K562 (cell line): ENCODE measurements at regions not wholly inside any gene's neighbourhood (a gene's known extent, or its start where the extent isn't known, plus 50 kb on each side); places are given as distances from the start of the nearest gene placed in this dataset.

Experiments
- ATAC-seq: fragments of 200-7000 bp; cut with Tn5 transposase; 3 replicates; pipeline ENCODE4 v1.9.1; 2020; ENCODE audit warnings: moderate library complexity
- BruUV-seq: library from RNA; stranded (reverse); fragments of 400-500 nt; replicated peaks from 2 replicates; lab custom pipeline; 2021; lab: Mats Ljungman, UMichigan
- CTCF ChIA-PET: fragments of 300-600 bp; formaldehyde crosslinking; extraction: SDS; loops from one replicate; lab custom pipeline; 2021; ENCODE audit warnings: low intra/inter-chr PET ratio; lab: Yijun Ruan, JAX
- POLR2A ChIA-PET: fragments of 300-600, 350-650 bp; sonication (Branson Sonifier 250); formaldehyde crosslinking; extraction: SDS; loops from one replicate; lab custom pipeline; 2021; ENCODE audit warnings: antibody characterized with exemption, inconsistent platforms; lab: Yijun Ruan, JAX
- DNase-seq, 4 experiments: peaks; one replicate each; pipeline versions ENCODE4 v3.0.0 to v3.0.0-alpha.2; 2011 to 2018; ENCODE audit warnings: low spot score in 3 of 4, mixed read lengths in 3 of 4; ENCODE audit errors: extremely low read depth in 1 of 4
- FAIRE-seq: peaks from 2 replicates; lab custom pipeline; 2011; peaks lifted over from hg19 to GRCh38; lab: Jason Lieb, UNC
- H2AFZ ChIP-seq: 2 replicates; pipeline ENCODE4 v1.6.0; 2011; ENCODE audit warnings: low read depth, low read length, control low read depth, inconsistent platforms
- H3K27ac ChIP-seq: fragments of 200-600 bp; 3 replicates; pipeline ENCODE4 v1.8.0; 2011; ENCODE audit warnings: low read depth, mild to moderate bottlenecking, control low read depth, inconsistent platforms, low read length, moderate library complexity, mixed read lengths; ENCODE audit errors: extremely low read depth
- H3K27me3 ChIP-seq, 2 experiments: fragments of 300-600 bp in 1 of 2; 2 replicates in 1 of 2; 3 replicates in 1 of 2; pipeline versions ENCODE4 v1.6.0 to v1.8.0; 2011; ENCODE audit warnings: inconsistent platforms in 2 of 2, low read length in 2 of 2, mild to moderate bottlenecking in 1 of 2, mixed read lengths in 1 of 2, moderate library complexity in 1 of 2; ENCODE audit not compliant: control insufficient read depth in 2 of 2, insufficient read depth in 2 of 2
- H3K36me3 ChIP-seq: fragments of 300-600 bp; 3 replicates; pipeline ENCODE4 v1.8.0; 2011; ENCODE audit warnings: mild to moderate bottlenecking, low read length, inconsistent platforms; ENCODE audit not compliant: control insufficient read depth, insufficient read depth
- H3K4me1 ChIP-seq, 2 experiments: fragments of 200-600 bp in 1 of 2; replicated peaks in 1 of 2; 2 replicates in 1 of 2; 3 replicates in 1 of 2; pipeline versions ENCODE4 v1.5.1 to v1.8.0; 2011; ENCODE audit warnings: inconsistent platforms in 2 of 2, low read length in 2 of 2, mild to moderate bottlenecking in 1 of 2, mixed read lengths in 1 of 2, moderate library complexity in 1 of 2; ENCODE audit not compliant: control insufficient read depth in 2 of 2, insufficient read depth in 2 of 2
- H3K4me2 ChIP-seq: 2 replicates; pipeline ENCODE4 v1.6.1; 2011; ENCODE audit warnings: low read length, control low read depth, inconsistent platforms, mixed read lengths; ENCODE audit not compliant: insufficient read depth
- H3K4me3 ChIP-seq: fragments of 200-600 bp; sonication (generic), shearing (Covaris generic); 2 replicates; pipeline ENCODE4 v1.5.1; 2016; ENCODE audit warnings: control low read depth, inconsistent platforms
- H3K79me2 ChIP-seq: fragments of 200-600 bp; 3 replicates; pipeline ENCODE4 v1.8.0; 2011; ENCODE audit warnings: low read length, inconsistent platforms; ENCODE audit not compliant: control insufficient read depth, insufficient read depth
- H3K9ac ChIP-seq, 2 experiments: 2 replicates each; pipeline versions ENCODE4 v1.6.0 to v1.6.1; 2011; ENCODE audit warnings: low read depth in 2 of 2, low read length in 2 of 2, control low read depth in 1 of 2, inconsistent platforms in 1 of 2, mild to moderate bottlenecking in 1 of 2, mixed read lengths in 1 of 2; ENCODE audit not compliant: insufficient read depth in 1 of 2
- H3K9me1 ChIP-seq: one replicate; pipeline ENCODE4 v1.6.0; 2011; ENCODE audit warnings: inconsistent platforms, mild to moderate bottlenecking, low read length, moderate library complexity; ENCODE audit not compliant: control insufficient read depth, insufficient read depth
- H3K9me3 ChIP-seq: replicated peaks from 2 replicates; pipeline ENCODE4 v1.5.1; 2011; ENCODE audit warnings: low read depth, low read length, inconsistent platforms; ENCODE audit not compliant: control insufficient read depth, insufficient read depth
- H4K20me1 ChIP-seq: replicated peaks from 2 replicates; pipeline ENCODE4 v1.6.1; 2011; ENCODE audit warnings: low read length, inconsistent platforms, mixed read lengths; ENCODE audit not compliant: control insufficient read depth, insufficient read depth
- CEBPG ChIP-seq, 3 experiments: fragments of 200-800 bp in 1 of 3; sonication (Bioruptor generic) in 1 of 3; sonication (generic) in 1 of 3; formaldehyde crosslinking in 1 of 3; IDR thresholded peaks in 2 of 3; conservative IDR thresholded peaks in 1 of 3; 2 replicates each; pipeline versions ENCODE4 v1.6.1 to v1.8.0; 2016 to 2022; ENCODE audit warnings: missing compliant biosample characterization in 2 of 3, missing genetic modification characterization in 2 of 3, mild to moderate bottlenecking in 1 of 3, missing genetic modification reagents in 1 of 3
- GTF2E2 ChIP-seq: fragments of 200-800 bp; sonication (Bioruptor generic); IDR thresholded peaks from 2 replicates; pipeline ENCODE4 v1.6.1; 2016; ENCODE audit warnings: missing genetic modification characterization, missing compliant biosample characterization
- WGBS: fragments of 100-300 bp; shearing (Covaris generic); methylation state at CpG from one replicate; pipeline ENCODE4 v1.1.6; 2016; ENCODE audit warnings: low coverage, mixed read lengths; ENCODE audit not compliant: insufficient coverage; ENCODE audit errors: missing lambda C conversion rate; 5-methylcytosine and 5-hydroxymethylcytosine counted together
- in situ Hi-C: fragments of 300-500 bp; cut with MboI; formaldehyde crosslinking; loops from 4 replicates; pipeline ENCODE4 v1.15.0; 2018; ENCODE audit warnings: inconsistent platforms, mixed read lengths
- intact Hi-C: fragments of 100-400 bp; cut with micrococcal nuclease; formaldehyde crosslinking; loops from 2 replicates; pipeline ENCODE4 v1.14.2; 2022
- TF ChIP-seq, protein P1 (sequence below): fragments of 450-650 bp; IDR thresholded peaks from 2 replicates; pipeline ENCODE4 v1.6.1; 2018; ENCODE audit not compliant: partially characterized antibody
- TF ChIP-seq, protein P2 (sequence below): fragments of 250-450 bp; sonication (Bioruptor Pico); IDR thresholded peaks from 2 replicates; pipeline ENCODE4 v1.4.0; 2020; ENCODE audit warnings: mild to moderate bottlenecking, moderate library complexity

DNA sequence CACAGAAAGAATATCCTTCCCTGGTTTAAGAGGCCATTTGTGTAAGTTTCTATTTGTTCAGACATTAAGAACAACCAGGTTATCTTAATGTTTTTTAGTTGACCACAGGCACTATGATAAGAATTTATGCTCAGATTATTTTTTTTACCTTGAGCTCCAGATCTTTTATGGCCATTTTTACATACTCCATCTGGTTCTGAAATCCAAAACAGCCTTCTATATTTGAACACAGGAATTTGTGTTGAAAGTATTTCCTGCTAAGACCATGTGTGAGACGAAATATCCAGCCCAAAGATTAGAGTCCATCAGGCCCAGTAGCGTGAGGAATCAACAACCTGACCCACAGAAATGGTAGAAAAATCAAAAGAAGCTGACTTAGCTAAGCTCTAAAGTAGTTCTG, 569.9 kb upstream of the FAT3 start (continued):
- TF ChIP-seq, protein P1, sequence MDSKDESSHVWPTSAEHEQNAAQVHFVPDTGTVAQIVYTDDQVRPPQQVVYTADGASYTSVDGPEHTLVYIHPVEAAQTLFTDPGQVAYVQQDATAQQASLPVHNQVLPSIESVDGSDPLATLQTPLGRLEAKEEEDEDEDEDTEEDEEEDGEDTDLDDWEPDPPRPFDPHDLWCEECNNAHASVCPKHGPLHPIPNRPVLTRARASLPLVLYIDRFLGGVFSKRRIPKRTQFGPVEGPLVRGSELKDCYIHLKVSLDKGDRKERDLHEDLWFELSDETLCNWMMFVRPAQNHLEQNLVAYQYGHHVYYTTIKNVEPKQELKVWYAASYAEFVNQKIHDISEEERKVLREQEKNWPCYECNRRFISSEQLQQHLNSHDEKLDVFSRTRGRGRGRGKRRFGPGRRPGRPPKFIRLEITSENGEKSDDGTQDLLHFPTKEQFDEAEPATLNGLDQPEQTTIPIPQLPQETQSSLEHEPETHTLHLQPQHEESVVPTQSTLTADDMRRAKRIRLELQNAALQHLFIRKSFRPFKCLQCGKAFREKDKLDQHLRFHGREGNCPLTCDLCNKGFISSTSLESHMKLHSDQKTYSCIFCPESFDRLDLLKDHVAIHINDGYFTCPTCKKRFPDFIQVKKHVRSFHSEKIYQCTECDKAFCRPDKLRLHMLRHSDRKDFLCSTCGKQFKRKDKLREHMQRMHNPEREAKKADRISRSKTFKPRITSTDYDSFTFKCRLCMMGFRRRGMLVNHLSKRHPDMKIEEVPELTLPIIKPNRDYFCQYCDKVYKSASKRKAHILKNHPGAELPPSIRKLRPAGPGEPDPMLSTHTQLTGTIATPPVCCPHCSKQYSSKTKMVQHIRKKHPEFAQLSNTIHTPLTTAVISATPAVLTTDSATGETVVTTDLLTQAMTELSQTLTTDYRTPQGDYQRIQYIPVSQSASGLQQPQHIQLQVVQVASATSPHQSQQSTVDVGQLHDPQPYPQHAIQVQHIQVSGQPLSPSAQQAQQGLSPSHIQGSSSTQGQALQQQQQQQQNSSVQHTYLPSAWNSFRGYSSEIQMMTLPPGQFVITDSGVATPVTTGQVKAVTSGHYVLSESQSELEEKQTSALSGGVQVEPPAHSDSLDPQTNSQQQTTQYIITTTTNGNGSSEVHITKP: no peak
- TF ChIP-seq, protein P2, sequence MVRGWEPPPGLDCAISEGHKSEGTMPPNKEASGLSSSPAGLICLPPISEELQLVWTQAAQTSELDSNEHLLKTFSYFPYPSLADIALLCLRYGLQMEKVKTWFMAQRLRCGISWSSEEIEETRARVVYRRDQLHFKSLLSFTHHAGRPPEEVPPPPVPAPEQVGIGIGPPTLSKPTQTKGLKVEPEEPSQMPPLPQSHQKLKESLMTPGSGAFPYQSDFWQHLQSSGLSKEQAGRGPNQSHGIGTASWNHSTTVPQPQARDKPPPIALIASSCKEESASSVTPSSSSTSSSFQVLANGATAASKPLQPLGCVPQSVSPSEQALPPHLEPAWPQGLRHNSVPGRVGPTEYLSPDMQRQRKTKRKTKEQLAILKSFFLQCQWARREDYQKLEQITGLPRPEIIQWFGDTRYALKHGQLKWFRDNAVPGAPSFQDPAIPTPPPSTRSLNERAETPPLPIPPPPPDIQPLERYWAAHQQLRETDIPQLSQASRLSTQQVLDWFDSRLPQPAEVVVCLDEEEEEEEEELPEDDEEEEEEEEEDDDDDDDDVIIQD: no peak

DNA sequence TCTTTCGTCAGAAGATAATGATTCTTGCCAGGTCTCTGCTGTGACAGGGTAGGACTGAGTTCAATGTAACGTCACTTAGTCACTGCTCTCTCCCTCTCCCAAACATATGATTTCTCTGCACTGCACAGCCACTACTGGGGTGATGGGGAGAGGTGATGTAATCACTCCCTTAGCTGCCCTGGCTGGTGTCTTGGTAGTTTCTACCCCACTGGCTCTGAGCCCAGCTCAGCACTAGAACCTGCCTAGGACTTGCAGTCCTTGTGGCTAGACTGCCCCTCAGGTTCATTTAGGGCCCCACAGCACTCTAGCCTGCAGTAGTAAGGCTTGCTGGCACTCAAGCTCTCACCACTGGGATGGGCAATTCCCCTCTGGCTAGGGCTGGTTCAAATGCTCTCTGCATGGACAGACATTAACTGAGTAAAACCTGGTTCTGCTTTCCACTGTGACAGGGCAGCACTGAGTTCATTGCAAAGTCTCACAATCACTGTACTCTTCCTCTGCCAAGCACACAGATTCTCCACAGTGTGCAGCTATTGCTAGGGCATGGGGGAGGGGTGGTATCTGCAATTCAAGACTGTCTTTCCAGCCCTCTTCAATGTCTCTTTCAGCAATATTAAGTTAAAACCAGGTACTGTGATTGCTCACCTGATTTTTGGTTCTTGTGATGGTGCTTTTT, 571.4 kb upstream of the FAT3 start:
- WGBS: 5% methylated on average over 2 of the region's 2 CpGs
- Histone ChIP-seq H3K79me2 (no peaks in the 10 kb centered on the region), H3K9ac (no peak overlapping the region), H3K27me3 (no peaks in the 10 kb centered on the region), H3K9me1 (no peaks in the 10 kb centered on the region), H3K4me3 (no peak overlapping the region), H3K4me2 (no peak overlapping the region), H2AFZ (no peak overlapping the region), H3K9me3 (no peaks in the 10 kb centered on the region), H4K20me1 (no peaks in the 10 kb centered on the region), H3K4me1 (no peaks in the 10 kb centered on the region), H3K36me3 (no peaks in the 10 kb centered on the region), H3K27ac (no peak overlapping the region)
- no peak for ATAC-seq
- BruUV-seq: no TSS peak
- intact Hi-C loops: no loop called here
- DNase-seq: no peak
- in situ Hi-C loops: no loop called here
- no peak for FAIRE-seq
- POLR2A ChIA-PET: interaction anchor here (1.4 kb wide), 1 partner anchor 10 kb away, joined by 3 read pairs; no protein-coding TSS in a partner anchor
- CTCF ChIA-PET: no interaction called here
- TF ChIP-seq CEBPG (CRISPR knock-in tag; IDR thresholded peaks at IDR 0.05): no peak
- TF ChIP-seq CEBPG (tag; conservative IDR thresholded peaks at IDR 0.05 in 1 of 2, IDR thresholded peaks at IDR 0.05 in 1 of 2): peak in 1 of 2 experiments; percentile 34; a peak in 1 of 4 replicates
- TF ChIP-seq GTF2E2: no peak
